ENCODE measurements at regions not wholly inside any gene's neighbourhood (a gene's known extent, or its start where the extent isn't known, plus 50 kb on each side); places are given as distances from the start of the nearest gene placed in this dataset.
"Not testable (repeated sequence)": the region's sequence is repeated elsewhere in the genome, so short reads cannot be mapped to it uniquely, and the experiment has no call there.

DNA sequence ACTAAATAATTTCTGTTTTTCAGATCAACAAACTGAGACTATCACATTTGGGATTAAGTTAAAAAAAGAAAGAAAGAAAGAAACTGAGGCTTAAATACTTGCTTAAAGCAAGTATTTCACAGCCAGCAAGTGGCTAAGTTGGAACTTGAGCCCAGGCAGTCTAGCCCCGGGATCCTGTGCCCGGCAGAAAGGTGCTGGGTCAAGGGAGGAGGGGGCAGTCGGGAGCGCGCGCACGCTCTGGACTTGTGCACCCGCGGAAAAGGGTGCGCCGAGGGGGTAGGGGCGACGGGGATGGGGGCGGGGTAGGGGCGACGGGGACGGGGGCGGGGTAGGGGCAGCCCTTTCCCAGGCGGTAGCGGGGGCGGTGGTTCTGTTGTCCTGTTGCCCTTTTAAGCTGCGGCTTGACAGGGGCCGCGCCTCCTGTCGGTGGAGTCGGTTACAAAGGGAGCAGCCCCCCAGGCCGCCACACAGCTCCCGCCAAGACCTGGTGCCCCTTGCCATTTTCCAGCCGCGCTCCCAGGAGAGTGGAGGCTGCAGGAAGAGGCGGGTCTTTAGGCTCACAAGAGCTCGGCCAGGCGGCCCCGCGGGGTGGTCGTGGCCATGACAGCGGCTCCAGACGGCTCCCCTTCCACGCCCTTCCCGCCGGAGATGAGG, 60.6 kb downstream of the GOLGA8T start:
- not testable (repeated sequence) for DNase-seq (ENCODE audit: low read depth)

- DNase-seq (ENCODE audit: low read depth) = peak; percentile 16
Measured at GRCh38 chr15:30196009-30196375, 61.1 kb downstream of the GOLGA8T start.

- DNase-seq (ENCODE audit: low read depth) = not testable (repeated sequence)
Measured at GRCh38 chr15:30196769-30197168, 61.9 kb downstream of the GOLGA8T start.

DNA sequence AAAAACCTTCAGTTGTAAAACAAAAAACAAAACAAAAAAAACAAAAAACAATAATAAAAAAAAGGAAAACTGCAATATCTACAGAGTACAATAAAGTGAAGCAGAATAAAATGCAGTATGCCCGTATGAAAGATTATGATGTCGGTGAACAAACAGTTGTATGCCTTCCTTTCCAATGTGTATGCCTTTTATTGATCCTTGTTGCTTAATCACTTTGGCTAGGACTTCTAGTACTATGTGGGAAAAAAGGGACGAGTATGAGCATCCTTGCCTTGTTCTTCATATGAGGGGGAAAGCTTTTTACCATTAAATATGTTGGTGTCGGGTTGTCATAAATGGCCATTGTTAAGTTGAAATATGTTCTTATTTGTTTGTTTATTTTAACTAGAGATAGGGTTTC, 66.7 kb downstream of the GOLGA8T start:
- not testable (repeated sequence) for DNase-seq (ENCODE audit: low read depth)

- DNase-seq (ENCODE audit: low read depth) = not testable (repeated sequence)
Measured at GRCh38 chr15:30213733-30214132, 78.9 kb downstream of the GOLGA8T start.

DNA sequence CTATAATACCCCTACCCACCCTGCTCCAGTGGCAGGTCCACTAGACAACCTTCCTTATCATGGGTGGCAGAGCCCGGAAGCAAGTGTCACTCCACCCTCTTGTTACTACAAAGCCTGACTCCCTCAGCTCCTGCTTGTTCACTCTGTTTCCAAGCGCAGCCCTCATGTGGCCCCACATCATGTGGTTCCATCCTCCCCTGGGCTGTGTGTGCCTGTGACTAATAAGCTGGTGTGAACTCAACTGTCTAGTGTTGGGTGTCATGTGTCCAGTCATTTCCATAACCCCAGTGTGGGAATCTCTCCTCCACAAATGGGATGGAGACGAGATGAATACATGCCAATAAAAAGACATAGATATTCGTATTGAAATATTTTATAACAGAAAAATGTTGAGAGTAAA, 87.0 kb downstream of the GOLGA8T start:
- not testable (repeated sequence) for DNase-seq (ENCODE audit: low read depth)

- not testable (repeated sequence) for DNase-seq (ENCODE audit: low read depth)
Measured at GRCh38 chr15:30222798-30223591, 88.1 kb downstream of the GOLGA8T start.

DNA sequence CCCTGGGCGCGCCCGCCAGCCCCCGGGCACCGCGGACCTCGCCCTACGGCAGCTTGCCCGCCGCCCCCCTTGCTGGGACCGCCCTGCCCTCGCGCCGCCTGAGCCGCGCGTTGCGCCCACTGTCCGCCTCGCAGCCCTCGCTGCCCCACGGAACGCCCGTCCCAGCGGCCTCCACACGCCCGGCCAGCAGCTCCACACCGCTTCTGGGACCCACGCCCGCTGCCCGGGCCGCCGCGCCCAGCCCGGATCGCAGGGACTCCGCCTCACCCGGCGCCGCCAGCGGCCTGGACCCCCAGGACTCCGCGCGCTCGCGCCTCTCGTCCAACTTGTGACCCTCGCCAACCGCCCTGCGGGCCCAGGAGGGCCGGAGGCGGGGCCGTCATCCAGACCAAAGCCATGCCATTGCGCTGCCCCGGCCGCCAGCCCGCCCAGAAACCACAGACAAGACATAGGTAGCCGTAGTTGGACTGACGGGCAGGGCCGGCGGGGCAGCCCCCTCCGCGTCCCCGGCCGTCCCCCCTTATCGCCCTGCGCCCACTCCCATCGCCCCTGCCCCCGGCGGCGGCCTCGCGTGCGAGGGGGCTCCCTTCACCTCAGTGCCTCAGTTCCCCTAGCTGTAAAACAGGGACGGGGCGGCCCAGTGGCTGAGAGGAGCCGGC, 90.5 kb downstream of the GOLGA8T start:
- DNase-seq (ENCODE audit: low read depth) = not testable (repeated sequence)

DNA sequence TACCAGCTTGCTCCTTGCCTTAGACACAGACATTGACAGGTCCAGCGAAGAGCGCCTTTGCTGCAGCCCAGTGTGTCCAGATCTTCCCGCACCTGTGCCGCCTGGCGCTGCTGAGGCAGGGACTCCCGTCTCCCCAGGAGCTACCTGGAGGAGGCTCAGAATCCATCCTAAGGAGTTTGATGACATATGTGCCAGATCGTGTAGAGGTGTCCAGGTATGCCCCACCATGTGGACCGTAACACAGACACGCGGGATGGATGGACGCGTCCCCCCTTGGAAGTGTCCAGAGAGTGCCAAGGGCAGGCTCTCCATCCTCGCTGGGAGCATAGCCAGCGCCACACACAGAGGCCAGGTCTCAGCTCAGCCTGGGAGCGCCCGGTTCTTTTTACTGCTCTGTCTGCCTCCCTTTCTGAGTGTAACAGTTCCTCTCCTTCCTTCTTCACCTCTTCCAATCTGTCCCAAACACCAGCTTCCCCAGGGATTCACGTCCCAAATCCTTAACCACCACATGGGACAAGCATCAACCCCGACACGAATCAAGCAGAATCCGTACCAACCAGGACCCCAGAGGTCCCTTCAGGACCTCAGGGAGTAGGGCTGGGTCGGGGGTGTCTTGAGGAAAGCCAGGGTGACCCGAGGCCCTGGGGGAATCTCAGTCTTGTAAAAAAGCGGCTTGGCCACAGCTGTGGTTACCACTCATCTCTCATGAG, 126.7 kb downstream of the GOLGA8T start:
- not testable (repeated sequence) for DNase-seq (ENCODE audit: low read depth)

DNA sequence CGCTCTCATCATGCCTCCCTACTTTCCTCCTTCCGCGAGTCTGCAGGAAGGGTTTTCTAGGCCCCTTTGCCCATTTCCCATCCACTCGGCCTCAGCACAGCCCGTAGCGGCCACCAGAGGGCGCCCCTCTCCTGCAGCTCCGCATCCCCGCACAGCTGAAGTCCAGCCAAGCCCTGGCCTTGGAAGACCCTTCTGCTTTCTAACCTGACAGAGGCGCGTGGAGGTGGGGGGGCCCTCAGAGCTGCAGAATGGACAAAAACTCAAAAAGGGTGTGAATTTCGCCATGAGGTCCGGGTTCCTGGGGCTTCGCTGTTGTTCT, 127.2 kb downstream of the GOLGA8T start:
- not testable (repeated sequence) for DNase-seq (ENCODE audit: low read depth)

DNA sequence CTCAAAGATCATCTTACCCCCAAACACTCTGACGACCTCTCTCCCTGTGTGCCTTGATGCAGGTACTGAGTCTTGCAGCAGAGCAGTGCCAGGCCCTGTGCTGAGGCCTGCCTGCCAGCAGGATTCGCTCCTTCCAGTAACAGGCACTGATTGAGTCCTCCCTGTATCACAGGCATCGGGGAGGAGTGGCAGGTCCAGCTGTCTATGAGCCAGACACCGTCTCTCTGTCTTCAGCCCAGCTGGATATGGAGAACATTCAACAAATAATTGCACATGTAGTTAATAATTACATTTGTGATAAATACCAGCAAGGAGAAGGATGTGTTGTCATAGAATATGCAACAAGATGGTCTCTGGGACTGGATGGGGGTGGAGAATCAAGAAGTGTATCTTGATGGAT, 129.1 kb downstream of the GOLGA8T start:
- not testable (repeated sequence) for DNase-seq (ENCODE audit: low read depth)

DNA sequence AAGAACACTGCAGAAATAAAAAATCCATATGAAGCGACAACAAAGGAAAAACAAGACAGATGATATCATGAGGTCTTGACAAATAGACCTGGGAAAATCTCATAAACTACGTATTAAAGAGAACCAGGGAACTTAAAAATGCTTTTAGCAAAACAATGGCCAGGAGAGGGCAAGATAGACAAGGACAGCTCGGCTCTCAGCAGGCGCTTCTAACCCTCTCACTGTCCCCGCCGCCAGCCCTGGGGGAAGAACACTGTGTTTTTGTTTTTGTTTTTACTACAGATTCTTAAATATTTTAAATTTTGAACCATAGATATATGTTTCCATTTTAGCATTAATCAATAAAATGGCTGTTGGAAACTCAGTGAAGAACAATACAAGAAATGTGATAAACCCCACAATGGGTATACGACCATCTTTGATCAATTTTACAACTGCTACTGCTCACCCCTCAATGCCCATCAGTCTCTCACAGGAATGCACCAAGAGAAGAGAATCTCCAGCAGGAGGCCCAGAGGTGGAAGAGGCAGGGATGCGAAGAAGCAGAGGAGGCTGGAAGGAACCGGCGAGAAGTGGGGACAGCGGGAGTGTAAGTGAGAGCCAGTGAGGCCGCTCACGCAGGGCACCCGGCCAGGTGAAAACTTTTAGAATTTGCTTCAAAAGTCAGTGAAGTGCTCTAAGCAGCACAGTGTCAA, 98.0 kb downstream of the CHRFAM7A start:
- not testable (repeated sequence) for DNase-seq (ENCODE audit: low read depth)

DNA sequence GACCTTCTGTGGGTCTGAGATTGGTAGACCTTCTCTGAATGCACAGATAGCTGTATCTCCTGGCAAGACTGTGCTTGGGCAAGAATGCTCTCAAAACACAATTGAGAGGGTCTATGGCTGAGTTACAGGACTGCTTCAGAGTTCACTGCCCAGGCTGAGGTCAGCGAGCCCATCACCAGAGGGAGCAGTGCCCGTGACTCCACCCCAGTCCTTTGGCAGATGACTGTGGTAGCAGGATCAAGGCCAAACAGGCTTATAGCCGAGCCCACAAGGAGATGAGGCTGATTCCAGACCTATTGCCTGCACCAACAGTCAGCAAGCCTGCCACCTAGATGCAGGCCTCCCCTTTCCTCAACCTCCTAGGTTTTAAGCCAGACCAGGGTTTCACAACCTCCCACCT, 89.4 kb downstream of the CHRFAM7A start:
- not testable (repeated sequence) for DNase-seq (ENCODE audit: low read depth)

Data from activated gamma-delta T cell treated with anti-CD3 and anti-CD28 coated beads, Interleukin-2, amount 50 U/mL, for 16 hours (primary cell).